HL-60 (cell line): ENCODE measurements at regions not wholly inside any gene's neighbourhood (a gene's known extent, or its start where the extent isn't known, plus 50 kb on each side); places are given as distances from the start of the nearest gene placed in this dataset.

Experiments used
- DNase-seq, 2 experiments: peaks; one replicate each; pipeline ENCODE4 v3.0.0-alpha.2; 2010 to 2020; ENCODE audit warnings: low read depth in 1 of 2, low spot score in 1 of 2
- H3K27ac ChIP-seq: fragments of 250-450 bp; sonication (Bioruptor Pico); replicated peaks from 2 replicates; pipeline ENCODE4 v1.5.1; 2020; ENCODE audit warnings: mild to moderate bottlenecking, moderate library complexity
- H3K27me3 ChIP-seq: fragments of 250-450 bp; sonication (Bioruptor Pico); 2 replicates; pipeline ENCODE4 v1.5.1; 2021; ENCODE audit warnings: mild to moderate bottlenecking, moderate library complexity; ENCODE audit not compliant: insufficient read depth, poor library complexity, severe bottlenecking
- H3K4me3 ChIP-seq: replicated peaks from 2 replicates; pipeline ENCODE4 v1.5.1; 2011; ENCODE audit warnings: mild to moderate bottlenecking, control low read depth, low read length; ENCODE audit not compliant: insufficient read depth
- CTCF ChIP-seq: IDR thresholded peaks from one replicate; pipeline ENCODE4 v1.5.1; 2011; ENCODE audit warnings: low read length, control low read depth, inconsistent platforms; ENCODE audit not compliant: insufficient read depth
- GABPA ChIP-seq: IDR thresholded peaks from 2 replicates; pipeline ENCODE4 v1.6.1; 2012; ENCODE audit warnings: low read depth
- POLR2AphosphoS5 ChIP-seq: IDR thresholded peaks from 2 replicates; pipeline ENCODE4 v1.6.1; 2012; ENCODE audit warnings: low read depth
- REST ChIP-seq: IDR thresholded peaks from 2 replicates; pipeline ENCODE4 v1.6.1; 2012; ENCODE audit warnings: low read depth; ENCODE audit not compliant: insufficient replicate concordance
- SPI1 ChIP-seq: IDR thresholded peaks from 2 replicates; pipeline ENCODE4 v1.6.1; 2012; ENCODE audit warnings: low read depth, mild to moderate bottlenecking, borderline replicate concordance

GRCh38 chr6:54445207-54445606, 137.0 kb downstream of the TINAG start:
- no peak overlapping the region for H3K4me3 ChIP-seq
- no peak for DNase-seq
- no peak for TF ChIP-seq SPI1
- TF ChIP-seq REST, result no peak
- TF ChIP-seq CTCF, result no peak
- TF ChIP-seq GABPA, result no peak
- no peak for TF ChIP-seq POLR2AphosphoS5
- no peaks in the 10 kb centered on the region for H3K27me3 ChIP-seq
- no peak overlapping the region for H3K27ac ChIP-seq

- no peak overlapping the region for H3K27ac ChIP-seq
- DNase-seq, result no peak
- no peak overlapping the region for H3K4me3 ChIP-seq
- TF ChIP-seq GABPA (no peak), SPI1 (no peak), CTCF (no peak), REST (no peak), POLR2AphosphoS5 (no peak)
- no peaks in the 10 kb centered on the region for H3K27me3 ChIP-seq
Observed at GRCh38 chr6:54448617-54449016, 140.4 kb downstream of the TINAG start.

GRCh38 chr6:54451516-54451915, 143.3 kb downstream of the TINAG start:
- Histone ChIP-seq H3K27ac (no peak overlapping the region), H3K4me3 (no peak overlapping the region), H3K27me3 (no peaks in the 10 kb centered on the region)
- no peak for DNase-seq
- TF ChIP-seq CTCF (no peak), GABPA (no peak), SPI1 (no peak), REST (no peak), POLR2AphosphoS5 (no peak)
